ENCODE measurements at regions not wholly inside any gene's neighbourhood (a gene's known extent, or its start where the extent isn't known, plus 50 kb on each side); places are given as distances from the start of the nearest gene placed in this dataset.

- no peak overlapping the region for H2AFZ ChIP-seq (ENCODE audit: low read length)
- no peaks in the 10 kb centered on the region for H3K27me3 ChIP-seq (ENCODE audit: control insufficient read depth in 3 of 3, insufficient read depth in 3 of 3, low read depth in 1 of 3, low read length in 3 of 3)
- H2BK12ac ChIP-seq (ENCODE audit: low read length) = no peak overlapping the region
- H3K36me3 ChIP-seq (replicated peaks in 1 of 2; ENCODE audit: control insufficient read depth in 2 of 2, insufficient read depth in 2 of 2, low read length in 2 of 2) = no peaks in the 10 kb centered on the region
- H3K4ac ChIP-seq (ENCODE audit: low read length) = no peak overlapping the region
- no peak overlapping the region for H2BK15ac ChIP-seq (ENCODE audit: low read length)
- H3K23ac ChIP-seq (ENCODE audit: low read depth, low read length, poor library complexity) = no peak overlapping the region
- H2BK120ac ChIP-seq (ENCODE audit: low read depth, low read length) = no peak overlapping the region
- no peaks in the 10 kb centered on the region for H3K9me3 ChIP-seq (replicated peaks in 1 of 2; ENCODE audit: control insufficient read depth in 2 of 2, insufficient read depth in 1 of 2, low read depth in 1 of 2, low read length in 2 of 2)
- no peak overlapping the region for H3K4me3 ChIP-seq (ENCODE audit: low read length in 2 of 2)
- no peak overlapping the region for H2BK5ac ChIP-seq (ENCODE audit: low read length)
- H3K14ac ChIP-seq (ENCODE audit: low read length) = no peak overlapping the region
- WGBS, 2 donors (ENCODE audit: extremely low coverage in 2 of 2, insufficient read length in 2 of 2, insufficient replicate concordance in 1 of 2) = no CpG with 5 or more reads among the region's 7 CpGs
- no peak overlapping the region for H3K4me2 ChIP-seq (ENCODE audit: insufficient read depth, low read length, poor library complexity, severe bottlenecking)
- no peak overlapping the region for H4K8ac ChIP-seq (ENCODE audit: low read depth, low read length)
- no peak overlapping the region for H2AK5ac ChIP-seq (ENCODE audit: low read depth, low read length)
- DNase-seq (ENCODE audit: low spot score) = no peak
- no peaks in the 10 kb centered on the region for H3K4me1 ChIP-seq (ENCODE audit: control insufficient read depth in 2 of 2, insufficient read depth in 1 of 2, low read depth in 1 of 2, low read length in 2 of 2)
- H3K9ac ChIP-seq (ENCODE audit: low read depth, low read length, poor library complexity) = no peak overlapping the region
- H4K91ac ChIP-seq (ENCODE audit: low read depth, low read length, poor library complexity) = no peak overlapping the region
- H3K79me1 ChIP-seq (ENCODE audit: low read depth, low read length) = no peaks in the 10 kb centered on the region
- H3K18ac ChIP-seq (ENCODE audit: low read length) = no peak overlapping the region
- H3K27ac ChIP-seq (replicated peaks; ENCODE audit: low read length) = no peak overlapping the region
Observed at GRCh38 chr1:14468751-14469150, 129.7 kb upstream of the KAZN start.

GRCh38 chr1:14470802-14471201 is 127.7 kb upstream of the KAZN start:
- no peak overlapping the region for H3K18ac ChIP-seq (ENCODE audit: low read length)
- H4K91ac ChIP-seq (ENCODE audit: low read depth, low read length, poor library complexity) = no peak overlapping the region
- H3K27ac ChIP-seq (replicated peaks; ENCODE audit: low read length) = no peak overlapping the region
- H2AFZ ChIP-seq (ENCODE audit: low read length) = no peak overlapping the region
- H3K4me1 ChIP-seq (ENCODE audit: control insufficient read depth in 2 of 2, insufficient read depth in 1 of 2, low read depth in 1 of 2, low read length in 2 of 2) = no peaks in the 10 kb centered on the region
- no peak overlapping the region for H2BK5ac ChIP-seq (ENCODE audit: low read length)
- no peak overlapping the region for H3K4ac ChIP-seq (ENCODE audit: low read length)
- peak overlapping the region; percentile 72 for H3K14ac ChIP-seq (ENCODE audit: low read length)
- no peak overlapping the region for H2AK5ac ChIP-seq (ENCODE audit: low read depth, low read length)
- no peaks in the 10 kb centered on the region for H3K27me3 ChIP-seq (ENCODE audit: control insufficient read depth in 3 of 3, insufficient read depth in 3 of 3, low read depth in 1 of 3, low read length in 3 of 3)
- H3K79me1 ChIP-seq (ENCODE audit: low read depth, low read length) = no peaks in the 10 kb centered on the region
- no peak overlapping the region for H3K23ac ChIP-seq (ENCODE audit: low read depth, low read length, poor library complexity)
- H3K4me3 ChIP-seq (ENCODE audit: low read length in 2 of 2) = no peak overlapping the region
- no peak overlapping the region for H3K4me2 ChIP-seq (ENCODE audit: insufficient read depth, low read length, poor library complexity, severe bottlenecking)
- H2BK12ac ChIP-seq (ENCODE audit: low read length) = no peak overlapping the region
- no peak overlapping the region for H3K9ac ChIP-seq (ENCODE audit: low read depth, low read length, poor library complexity)
- H3K36me3 ChIP-seq (replicated peaks in 1 of 2; ENCODE audit: control insufficient read depth in 2 of 2, insufficient read depth in 2 of 2, low read length in 2 of 2) = no peaks in the 10 kb centered on the region
- no peak overlapping the region for H2BK120ac ChIP-seq (ENCODE audit: low read depth, low read length)
- H3K9me3 ChIP-seq (replicated peaks in 1 of 2; ENCODE audit: control insufficient read depth in 2 of 2, insufficient read depth in 1 of 2, low read depth in 1 of 2, low read length in 2 of 2) = no peaks in the 10 kb centered on the region
- no peak for DNase-seq (ENCODE audit: low spot score)
- H4K8ac ChIP-seq (ENCODE audit: low read depth, low read length) = no peak overlapping the region
- WGBS, 2 donors (ENCODE audit: extremely low coverage in 2 of 2, insufficient read length in 2 of 2, insufficient replicate concordance in 1 of 2) = no CpG with 5 or more reads among the region's 4 CpGs
- no peak overlapping the region for H2BK15ac ChIP-seq (ENCODE audit: low read length)

GRCh38 chr1:14474856-14475255 is 123.6 kb upstream of the KAZN start:
- H2BK120ac ChIP-seq (ENCODE audit: low read depth, low read length) = no peak overlapping the region

GRCh38 chr1:14476170-14476955 is 122.1 kb upstream of the KAZN start:
- no peak overlapping the region for H3K4ac ChIP-seq (ENCODE audit: low read length)
- H2BK12ac ChIP-seq (ENCODE audit: low read length) = no peak overlapping the region
- H4K8ac ChIP-seq (ENCODE audit: low read depth, low read length) = no peak overlapping the region
- no peak overlapping the region for H2BK120ac ChIP-seq (ENCODE audit: low read depth, low read length)
- no peak overlapping the region for H3K27ac ChIP-seq (replicated peaks; ENCODE audit: low read length)
- H3K27me3 ChIP-seq (ENCODE audit: control insufficient read depth in 3 of 3, insufficient read depth in 3 of 3, low read depth in 1 of 3, low read length in 3 of 3) = no peaks in the 10 kb centered on the region
- no CpG with 5 or more reads among the region's 8 CpGs for WGBS, 2 donors (ENCODE audit: extremely low coverage in 2 of 2, insufficient read length in 2 of 2, insufficient replicate concordance in 1 of 2)
- H2BK15ac ChIP-seq (ENCODE audit: low read length) = no peak overlapping the region
- peaks cover 0 to 6% of the 10 kb centered on the region in 2 donors for H3K9me3 ChIP-seq (replicated peaks in 1 of 2; ENCODE audit: control insufficient read depth in 2 of 2, insufficient read depth in 1 of 2, low read depth in 1 of 2, low read length in 2 of 2)
- H3K14ac ChIP-seq (ENCODE audit: low read length) = no peak overlapping the region
- H3K79me1 ChIP-seq (ENCODE audit: low read depth, low read length) = no peaks in the 10 kb centered on the region
- no peak overlapping the region for H3K23ac ChIP-seq (ENCODE audit: low read depth, low read length, poor library complexity)
- no peak overlapping the region for H2BK5ac ChIP-seq (ENCODE audit: low read length)
- no peak overlapping the region for H3K4me2 ChIP-seq (ENCODE audit: insufficient read depth, low read length, poor library complexity, severe bottlenecking)
- no peaks in the 10 kb centered on the region for H3K4me1 ChIP-seq (ENCODE audit: control insufficient read depth in 2 of 2, insufficient read depth in 1 of 2, low read depth in 1 of 2, low read length in 2 of 2)
- no peak for DNase-seq (ENCODE audit: low spot score)
- no peak overlapping the region for H3K4me3 ChIP-seq (ENCODE audit: low read length in 2 of 2)
- H3K36me3 ChIP-seq (replicated peaks in 1 of 2; ENCODE audit: control insufficient read depth in 2 of 2, insufficient read depth in 2 of 2, low read length in 2 of 2) = no peaks in the 10 kb centered on the region
- H3K9ac ChIP-seq (ENCODE audit: low read depth, low read length, poor library complexity) = no peak overlapping the region
- H4K91ac ChIP-seq (ENCODE audit: low read depth, low read length, poor library complexity) = no peak overlapping the region
- H2AFZ ChIP-seq (ENCODE audit: low read length) = no peak overlapping the region
- H2AK5ac ChIP-seq (ENCODE audit: low read depth, low read length) = no peak overlapping the region
- H3K18ac ChIP-seq (ENCODE audit: low read length) = no peak overlapping the region

More at GRCh38 chr1:14474856-14475255, 123.6 kb upstream of the KAZN start:
- no peak overlapping the region for H4K8ac ChIP-seq (ENCODE audit: low read depth, low read length)
- DNase-seq (ENCODE audit: low spot score) = no peak
- H3K23ac ChIP-seq (ENCODE audit: low read depth, low read length, poor library complexity) = no peak overlapping the region
- H2BK15ac ChIP-seq (ENCODE audit: low read length) = no peak overlapping the region
- no peak overlapping the region for H3K14ac ChIP-seq (ENCODE audit: low read length)
- H3K18ac ChIP-seq (ENCODE audit: low read length) = no peak overlapping the region
- H2AK5ac ChIP-seq (ENCODE audit: low read depth, low read length) = no peak overlapping the region
- H3K36me3 ChIP-seq (replicated peaks in 1 of 2; ENCODE audit: control insufficient read depth in 2 of 2, insufficient read depth in 2 of 2, low read length in 2 of 2) = no peaks in the 10 kb centered on the region
- H2BK5ac ChIP-seq (ENCODE audit: low read length) = no peak overlapping the region
- H3K27me3 ChIP-seq (ENCODE audit: control insufficient read depth in 3 of 3, insufficient read depth in 3 of 3, low read depth in 1 of 3, low read length in 3 of 3) = no peaks in the 10 kb centered on the region
- 100% methylated on average over 1 of the region's 1 CpG for WGBS, 2 donors (ENCODE audit: extremely low coverage in 2 of 2, insufficient read length in 2 of 2, insufficient replicate concordance in 1 of 2)
- H3K27ac ChIP-seq (replicated peaks; ENCODE audit: low read length) = no peak overlapping the region
- no peak overlapping the region for H3K9ac ChIP-seq (ENCODE audit: low read depth, low read length, poor library complexity)
- H3K4me2 ChIP-seq (ENCODE audit: insufficient read depth, low read length, poor library complexity, severe bottlenecking) = no peak overlapping the region
- H3K4me3 ChIP-seq (ENCODE audit: low read length in 2 of 2) = no peak overlapping the region
- H3K4ac ChIP-seq (ENCODE audit: low read length) = no peak overlapping the region
- no peak overlapping the region for H4K91ac ChIP-seq (ENCODE audit: low read depth, low read length, poor library complexity)
- no peaks in the 10 kb centered on the region for H3K79me1 ChIP-seq (ENCODE audit: low read depth, low read length)
- no peak overlapping the region for H2BK12ac ChIP-seq (ENCODE audit: low read length)
- H2AFZ ChIP-seq (ENCODE audit: low read length) = no peak overlapping the region
- no peaks in the 10 kb centered on the region for H3K4me1 ChIP-seq (ENCODE audit: control insufficient read depth in 2 of 2, insufficient read depth in 1 of 2, low read depth in 1 of 2, low read length in 2 of 2)
- peaks cover 0 to 6% of the 10 kb centered on the region in 2 donors for H3K9me3 ChIP-seq (replicated peaks in 1 of 2; ENCODE audit: control insufficient read depth in 2 of 2, insufficient read depth in 1 of 2, low read depth in 1 of 2, low read length in 2 of 2)
